CD4-positive, alpha-beta T cell treated with Interleukin-17A for 1 hour (primary cell): ENCODE measurements at regions not wholly inside any gene's neighbourhood (a gene's known extent, or its start where the extent isn't known, plus 50 kb on each side); places are given as distances from the start of the nearest gene placed in this dataset.
"Not testable (repeated sequence)": the region's sequence is repeated elsewhere in the genome, so short reads cannot be mapped to it uniquely, and the experiment has no call there.

Source experiments
- DNase-seq: peaks from one replicate; pipeline ENCODE4 v3.0.0-alpha.2; 2020

GRCh38 chr15:81686021-81686420 lies 312.0 kb upstream of the TMC3 start:
- DNase-seq = no peak

GRCh38 chr15:81685237-81685636 lies 311.2 kb upstream of the TMC3 start:
- no peak for DNase-seq

DNA sequence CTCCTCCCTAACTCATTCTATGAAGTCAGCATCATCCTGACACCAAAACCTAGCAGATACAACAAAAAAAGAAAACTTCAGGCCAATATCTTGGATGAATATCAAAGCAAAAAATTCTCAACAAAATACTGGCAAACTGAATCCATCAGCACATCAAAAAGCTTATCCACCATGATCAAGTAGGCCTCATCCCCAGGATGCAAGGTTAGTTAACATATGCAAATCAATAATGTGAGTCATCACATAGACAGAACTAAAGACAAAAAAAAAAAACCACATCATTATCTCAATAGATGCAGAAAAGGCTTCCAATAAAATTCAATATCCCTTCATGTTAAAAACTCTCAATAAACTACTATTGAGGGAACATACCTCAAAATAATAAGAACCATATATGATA lies 306.8 kb upstream of the TMC3 start:
- no peak for DNase-seq

DNA sequence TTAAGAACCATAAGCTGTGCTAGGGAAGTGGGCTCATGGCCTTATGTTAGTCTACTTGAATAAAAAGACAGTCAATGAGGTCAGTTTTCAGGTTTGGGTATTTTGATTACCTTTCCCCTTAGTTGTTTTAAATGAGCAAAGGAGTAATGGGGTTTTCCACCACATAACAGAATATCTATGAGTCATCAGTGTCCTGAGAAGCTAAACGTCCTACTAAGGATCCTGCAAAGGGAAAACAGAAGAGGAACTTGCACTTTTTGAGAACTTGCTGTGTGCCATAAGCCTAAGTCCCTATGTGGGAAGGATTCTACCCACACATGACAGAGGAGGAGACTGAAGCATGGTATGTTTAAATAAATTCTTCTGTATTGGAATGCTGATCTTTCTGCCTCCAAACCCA lies 292.8 kb upstream of the TMC3 start:
- no peak for DNase-seq

DNA sequence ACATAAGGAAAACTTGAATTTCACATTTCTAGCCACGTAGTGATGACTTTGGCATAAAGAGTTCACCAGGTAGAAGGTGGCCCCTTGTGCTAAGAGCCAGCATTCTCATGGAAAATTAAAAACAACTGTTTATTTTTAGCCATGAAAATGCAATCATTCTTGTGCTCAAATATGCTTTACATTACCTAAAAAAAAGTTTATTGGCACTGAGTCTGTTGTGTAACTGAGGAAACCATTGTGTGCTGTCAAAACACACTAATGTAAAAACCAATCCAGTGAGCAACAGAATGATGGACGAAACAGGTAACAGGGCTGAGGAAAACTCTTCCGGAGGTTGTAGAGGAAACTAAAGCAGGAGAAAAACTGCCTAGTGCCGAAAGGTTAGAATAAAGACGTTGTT lies 287.0 kb upstream of the TMC3 start:
- no peak for DNase-seq

- no peak for DNase-seq
Observed at GRCh38 chr15:81653259-81653658, 279.2 kb upstream of the TMC3 start.

DNA sequence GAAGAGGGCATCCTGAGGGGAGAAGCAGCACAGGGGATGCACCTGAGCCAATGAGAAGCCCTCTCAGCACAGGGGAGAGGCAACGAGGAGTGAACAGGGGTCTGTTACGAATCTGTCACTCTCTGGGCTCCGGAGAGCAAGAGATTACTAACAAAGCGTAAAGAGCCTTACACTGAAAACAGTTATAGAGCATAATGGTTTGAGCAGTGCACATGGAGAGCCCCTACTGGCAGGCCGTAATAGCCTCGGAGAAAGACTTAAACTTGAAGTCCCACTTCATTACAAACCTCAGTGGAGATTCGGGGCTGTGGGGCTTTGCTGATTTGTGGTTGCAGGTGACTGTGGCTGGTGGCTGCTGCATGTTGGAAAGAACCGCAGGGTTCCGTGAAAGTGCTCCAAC lies 271.5 kb upstream of the TMC3 start:
- DNase-seq = no peak

GRCh38 chr15:81643771-81644170 lies 269.8 kb upstream of the TMC3 start:
- no peak for DNase-seq

- no peak for DNase-seq
Observed at GRCh38 chr15:81642451-81642990, 268.5 kb upstream of the TMC3 start.

DNA sequence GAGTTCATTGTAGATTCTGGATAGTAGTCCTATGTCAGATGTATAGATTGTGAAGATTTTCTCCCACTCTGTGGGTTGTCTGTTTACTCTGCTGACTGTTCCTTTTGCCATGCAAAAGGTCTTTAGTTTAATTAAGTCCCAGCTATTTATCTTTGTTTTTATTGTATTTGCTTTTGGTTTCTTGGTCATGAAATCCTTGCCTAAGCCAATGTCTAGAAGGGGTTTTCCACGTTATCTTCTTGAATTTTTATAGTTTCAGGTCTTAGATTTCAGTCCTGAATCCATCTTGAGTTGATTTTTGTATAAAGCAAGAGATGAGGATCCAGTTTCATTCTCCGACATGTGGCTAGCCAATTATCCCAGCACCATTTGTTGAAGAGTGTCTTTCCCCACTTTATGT lies 262.1 kb upstream of the TMC3 start:
- DNase-seq = not testable (repeated sequence)

DNA sequence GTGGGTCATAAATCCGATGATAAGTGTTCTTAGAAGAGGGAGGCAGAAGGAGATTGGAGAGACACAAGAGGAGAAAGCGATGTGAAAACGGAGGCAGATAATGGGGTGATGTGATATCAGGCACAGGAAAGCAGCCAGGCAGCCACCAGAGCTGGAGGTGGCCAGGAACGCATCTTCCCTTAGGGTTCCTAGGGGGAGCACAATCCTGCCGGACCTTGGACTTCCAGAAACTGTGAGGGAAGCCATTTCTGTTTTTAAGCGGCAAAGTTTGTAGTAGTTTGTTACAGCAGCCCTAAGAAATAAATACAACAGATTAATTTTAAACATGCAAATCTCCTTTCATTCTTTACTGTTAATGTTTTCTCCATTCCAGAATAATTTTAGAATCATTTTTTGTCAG lies 259.9 kb upstream of the TMC3 start:
- DNase-seq = no peak

GRCh38 chr15:81625896-81626295 lies 251.9 kb upstream of the TMC3 start:
- no peak for DNase-seq

DNA sequence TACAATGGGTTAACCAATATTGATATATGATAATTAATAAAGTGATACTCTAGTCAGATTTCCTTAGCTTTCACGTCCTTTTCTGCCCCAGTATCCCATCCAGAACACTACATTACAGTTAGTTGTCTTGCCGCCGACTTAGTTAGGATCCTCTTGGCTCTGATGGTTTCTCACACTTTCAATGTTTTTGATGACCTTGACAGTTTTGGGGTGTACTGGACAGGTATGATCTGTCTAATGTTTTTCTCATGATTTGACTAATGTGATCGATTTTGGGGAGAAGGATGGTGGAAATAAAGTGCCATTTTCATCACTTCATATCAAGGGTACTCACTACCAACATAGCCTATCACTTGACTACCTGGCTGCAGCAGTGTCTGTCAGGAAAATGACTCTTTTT lies 245.0 kb upstream of the TMC3 start:
- no peak for DNase-seq

DNA sequence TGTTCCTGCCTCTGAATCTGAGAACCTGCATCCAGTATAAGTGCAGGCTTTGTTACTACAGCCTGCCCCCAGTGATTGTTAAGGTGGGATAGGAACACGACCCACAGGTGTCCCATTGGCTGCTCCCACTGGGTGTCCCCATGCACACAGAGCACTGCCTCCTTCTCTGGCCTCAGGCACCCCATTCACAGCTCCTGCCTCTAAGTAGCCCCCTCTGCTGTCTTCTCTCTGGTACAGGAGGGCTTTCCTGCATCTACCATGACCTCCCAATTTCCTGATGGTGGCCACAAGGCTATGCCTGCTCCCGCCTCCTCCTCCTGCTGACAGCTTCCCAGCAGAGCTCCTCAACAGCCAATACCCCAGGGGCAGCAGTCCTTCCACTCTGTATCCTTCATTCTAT lies 238.6 kb upstream of the TMC3 start:
- no peak for DNase-seq

GRCh38 chr15:81611679-81612078 lies 237.7 kb upstream of the TMC3 start:
- no peak for DNase-seq

DNA sequence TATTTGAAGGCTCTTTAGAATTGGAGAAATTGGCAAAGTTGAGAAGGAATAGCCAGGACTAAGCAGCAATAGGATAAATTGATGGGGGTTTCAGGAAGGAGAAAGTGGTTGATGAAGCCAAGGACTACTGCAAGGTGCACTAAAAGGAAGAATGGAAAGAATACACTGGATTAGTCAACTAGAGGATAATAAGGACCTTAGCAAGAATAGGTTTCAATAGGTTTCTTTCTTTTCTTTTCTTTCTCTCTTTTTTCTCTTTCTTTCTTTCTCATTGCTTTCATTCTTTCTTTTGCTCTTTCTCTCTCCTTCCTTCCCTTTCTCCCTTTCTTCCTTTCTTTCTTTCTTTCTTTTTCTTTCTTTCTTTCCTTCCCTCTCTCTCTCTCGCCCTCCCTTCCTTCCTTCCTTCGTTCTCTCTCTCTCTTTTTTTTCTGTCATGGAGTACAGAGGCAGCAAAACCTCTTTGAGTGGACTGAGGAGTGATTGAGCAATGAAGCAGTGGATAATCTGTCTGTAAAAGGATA lies 234.4 kb upstream of the TMC3 start:
- DNase-seq = no peak

DNA sequence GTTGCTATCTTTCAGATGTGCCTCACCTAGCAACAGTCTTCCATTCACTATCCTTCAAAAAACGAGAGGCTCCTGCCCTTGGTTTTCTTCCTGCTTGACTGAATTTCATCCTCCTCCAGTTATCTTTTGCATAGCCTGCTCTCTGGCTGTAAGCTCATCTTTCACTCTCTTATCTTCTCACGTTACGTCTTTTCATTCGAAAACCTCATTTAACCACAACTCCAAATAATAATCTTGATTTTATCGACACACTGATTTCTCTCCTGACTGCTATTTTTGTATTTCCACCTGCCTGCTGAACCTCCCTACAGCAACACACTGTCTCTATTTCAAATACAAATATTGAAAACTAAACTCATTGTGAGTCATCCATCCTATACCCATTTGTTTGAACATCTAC lies 230.7 kb upstream of the TMC3 start:
- no peak for DNase-seq

GRCh38 chr15:81596159-81596865 lies 222.3 kb upstream of the TMC3 start:
- DNase-seq = no peak

DNA sequence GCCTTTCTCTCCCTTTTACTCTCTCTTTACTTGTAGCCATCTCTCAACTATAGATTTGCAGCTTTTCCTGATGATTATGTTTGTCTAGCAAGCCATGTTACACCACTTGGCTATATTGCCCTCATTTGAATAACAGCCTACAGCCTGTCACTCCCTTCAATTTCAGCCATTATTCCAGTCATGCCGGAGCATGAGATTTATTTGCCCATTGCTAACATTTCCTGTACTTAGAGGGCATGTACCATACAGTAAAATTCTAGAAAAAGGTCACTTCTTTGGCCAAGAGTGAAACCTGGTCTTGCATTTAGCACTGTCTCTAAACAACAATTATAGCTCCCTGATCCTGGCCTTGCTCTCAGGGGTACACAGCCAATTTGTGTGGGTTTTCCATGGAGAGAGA lies 221.7 kb upstream of the TMC3 start:
- DNase-seq = no peak

DNA sequence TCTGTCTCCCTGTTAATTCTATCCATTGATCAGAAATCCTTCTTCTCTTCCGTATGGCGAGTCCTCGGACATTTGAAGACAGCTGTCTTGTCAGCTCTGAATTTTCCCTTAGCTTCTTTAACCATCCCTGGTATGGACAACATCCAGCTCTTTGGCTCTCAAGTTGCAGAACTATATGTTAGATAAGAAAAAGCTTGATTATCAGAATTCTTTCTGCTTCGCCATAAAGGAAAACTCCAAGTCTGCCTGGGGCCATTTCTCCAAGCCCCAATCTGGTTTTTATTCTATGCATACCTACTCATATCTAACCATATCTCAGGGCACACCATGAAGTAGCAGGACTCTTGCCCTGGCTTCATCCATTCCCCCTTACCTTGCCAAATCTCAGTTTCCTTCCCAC lies 215.7 kb upstream of the TMC3 start:
- DNase-seq = no peak

DNA sequence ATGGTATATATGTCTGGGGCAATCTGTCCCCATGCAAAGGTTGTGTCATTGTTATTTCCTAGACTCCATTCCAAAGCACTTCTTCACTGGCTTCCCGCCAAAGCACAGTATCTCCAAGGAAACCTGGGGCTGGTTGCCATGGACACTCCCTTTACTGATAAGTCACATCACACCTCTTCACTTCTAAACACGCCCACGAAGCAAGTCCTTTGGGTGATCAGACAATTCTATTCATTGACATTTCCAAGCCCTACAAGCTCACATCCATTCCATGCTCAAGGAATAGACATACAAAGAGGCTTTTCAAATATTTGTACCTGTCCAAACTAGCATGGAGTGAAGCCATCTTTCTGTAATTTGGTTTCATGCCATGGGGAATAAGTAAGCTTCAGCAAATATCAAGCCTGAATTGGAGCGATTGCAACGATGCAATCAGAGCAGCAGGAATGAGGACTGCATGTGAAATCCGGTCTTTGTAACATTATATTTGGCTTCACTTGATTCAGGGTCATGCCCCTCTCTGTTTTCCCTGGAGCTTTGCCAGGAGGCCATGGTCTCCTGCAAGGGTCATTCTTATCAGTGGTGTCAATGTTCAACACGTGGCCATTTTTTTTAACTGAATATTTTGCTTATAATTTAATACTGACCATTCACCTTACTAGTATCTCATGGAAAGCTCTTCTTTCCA lies 201.6 kb upstream of the TMC3 start:
- DNase-seq = no peak

DNA sequence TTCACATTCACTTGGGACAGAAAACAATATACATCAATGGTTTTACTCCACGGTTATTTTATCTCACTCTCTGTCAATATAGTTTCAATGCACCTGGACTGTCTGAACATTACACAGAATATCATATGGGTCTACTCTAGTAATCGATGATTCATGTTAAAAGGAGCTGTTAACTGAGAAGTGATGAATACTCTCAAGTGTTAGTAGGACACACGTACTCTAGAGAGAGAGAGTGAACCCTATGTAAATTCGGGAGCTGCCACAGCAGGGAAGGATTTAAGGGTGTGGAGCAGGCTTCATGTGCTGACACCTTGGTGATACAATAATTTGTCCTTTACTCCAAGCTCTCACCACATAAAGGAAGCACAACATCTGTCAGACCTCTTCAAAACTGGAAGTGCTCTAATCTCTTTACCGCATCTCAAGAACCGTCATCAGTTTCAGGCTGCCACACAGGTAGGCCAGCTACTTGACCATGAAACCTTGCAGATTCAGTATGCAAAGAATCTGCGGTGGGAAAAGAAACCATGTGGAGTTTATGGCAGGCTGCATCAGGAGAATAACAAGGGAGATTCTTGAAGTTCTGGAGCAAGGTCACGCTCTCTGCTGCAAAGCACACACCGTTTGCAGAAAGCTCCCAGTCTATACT lies 199.2 kb upstream of the TMC3 start:
- no peak for DNase-seq

- no peak for DNase-seq
Observed at GRCh38 chr15:81572190-81572589, 198.2 kb upstream of the TMC3 start.
